ENCODE measurements at regions not wholly inside any gene's neighbourhood (a gene's known extent, or its start where the extent isn't known, plus 50 kb on each side); places are given as distances from the start of the nearest gene placed in this dataset.

GRCh38 chr3:59546522-59546921 lies 496.7 kb upstream of the CFAP20DC start:
- no peak for DNase-seq (ENCODE audit: low spot score)
- FAIRE-seq: no peak

GRCh38 chr3:59545374-59545773 lies 495.5 kb upstream of the CFAP20DC start:
- DNase-seq (ENCODE audit: low spot score): no peak
- no peak for FAIRE-seq

- DNase-seq (ENCODE audit: low spot score) (no peak), FAIRE-seq (no peak)
Observed at GRCh38 chr3:59542276-59542675, 492.5 kb upstream of the CFAP20DC start.

GRCh38 chr3:59540696-59541095 lies 490.9 kb upstream of the CFAP20DC start:
- DNase-seq (ENCODE audit: low spot score) (no peak), FAIRE-seq (no peak)

- FAIRE-seq: no peak
- no peak for DNase-seq (ENCODE audit: low spot score)
Observed at GRCh38 chr3:59540241-59540640, 490.4 kb upstream of the CFAP20DC start.

- FAIRE-seq: no peak
- DNase-seq (ENCODE audit: low spot score): no peak
Observed at GRCh38 chr3:59538753-59539432, 489.1 kb upstream of the CFAP20DC start.

GRCh38 chr3:59535791-59536221 lies 486.0 kb upstream of the CFAP20DC start:
- FAIRE-seq: no peak
- DNase-seq (ENCODE audit: low spot score): no peak

GRCh38 chr3:59531994-59532393 lies 482.2 kb upstream of the CFAP20DC start:
- no peak for FAIRE-seq

GRCh38 chr3:59531066-59531745 lies 481.4 kb upstream of the CFAP20DC start:
- FAIRE-seq (no peak), DNase-seq (ENCODE audit: low spot score) (no peak)

More at GRCh38 chr3:59531994-59532393, 482.2 kb upstream of the CFAP20DC start:
- DNase-seq (ENCODE audit: low spot score): no peak

- FAIRE-seq (no peak), DNase-seq (ENCODE audit: low spot score) (no peak)
Observed at GRCh38 chr3:59528251-59528650, 478.4 kb upstream of the CFAP20DC start.

GRCh38 chr3:59527493-59527892 lies 477.7 kb upstream of the CFAP20DC start:
- no peak for FAIRE-seq
- no peak for DNase-seq (ENCODE audit: low spot score)

- FAIRE-seq (no peak), DNase-seq (ENCODE audit: low spot score) (no peak)
Observed at GRCh38 chr3:59526999-59527398, 477.2 kb upstream of the CFAP20DC start.

- FAIRE-seq (no peak), DNase-seq (ENCODE audit: low spot score) (no peak)
Observed at GRCh38 chr3:59522550-59522949, 472.7 kb upstream of the CFAP20DC start.

GRCh38 chr3:59519094-59519493 lies 469.3 kb upstream of the CFAP20DC start:
- no peak for FAIRE-seq
- DNase-seq (ENCODE audit: low spot score): no peak

- FAIRE-seq: no peak
- no peak for DNase-seq (ENCODE audit: low spot score)
Observed at GRCh38 chr3:59518283-59519055, 468.6 kb upstream of the CFAP20DC start.

GRCh38 chr3:59517388-59517787 lies 467.6 kb upstream of the CFAP20DC start:
- DNase-seq (ENCODE audit: low spot score) (no peak), FAIRE-seq (no peak)

- DNase-seq (ENCODE audit: low spot score) (no peak), FAIRE-seq (no peak)
Observed at GRCh38 chr3:59515966-59516365, 466.1 kb upstream of the CFAP20DC start.

GRCh38 chr3:59514865-59515482 lies 465.1 kb upstream of the CFAP20DC start:
- no peak for FAIRE-seq
- no peak for DNase-seq (ENCODE audit: low spot score)

GRCh38 chr3:59513570-59513969 lies 463.7 kb upstream of the CFAP20DC start:
- FAIRE-seq (no peak), DNase-seq (ENCODE audit: low spot score) (no peak)

- no peak for DNase-seq (ENCODE audit: low spot score)
- FAIRE-seq: no peak
Observed at GRCh38 chr3:59512066-59512465, 462.2 kb upstream of the CFAP20DC start.

- FAIRE-seq (peak; percentile 42), DNase-seq (ENCODE audit: low spot score) (no peak)
Observed at GRCh38 chr3:59510576-59510975, 460.8 kb upstream of the CFAP20DC start.

GRCh38 chr3:59508273-59508672 lies 458.4 kb upstream of the CFAP20DC start:
- no peak for FAIRE-seq
- no peak for DNase-seq (ENCODE audit: low spot score)

Data from urothelium cell line (cell line).